Endothelial cell of umbilical vein (primary cell): ENCODE measurements at regions not wholly inside any gene's neighbourhood (a gene's known extent, or its start where the extent isn't known, plus 50 kb on each side); places are given as distances from the start of the nearest gene placed in this dataset.

Source experiments
- BruUV-seq: library from RNA; stranded (reverse); fragments of 400-500 nt; replicated peaks from 2 replicates; lab custom pipeline; 2021; lab: Mats Ljungman, UMichigan
- CTCF ChIA-PET: fragments of 300-600, 350-600 bp; sonication (Branson Sonifier 250); formaldehyde crosslinking; loops from one replicate; lab custom pipeline; 2021; ENCODE audit warnings: antibody characterized with exemption, inconsistent platforms; lab: Charles Lee
- POLR2A ChIA-PET: fragments of 300-600, 350-600 bp; sonication (Branson Sonifier 250); formaldehyde crosslinking; loops from one replicate; lab custom pipeline; 2021; ENCODE audit warnings: antibody characterized with exemption, inconsistent platforms; lab: Charles Lee
- DNase-seq: peaks from one replicate; pipeline ENCODE4 v3.0.0-alpha.2; 2011; ENCODE audit warnings: low read depth, low spot score
- FAIRE-seq: peaks from 2 replicates; lab custom pipeline; 2011; peaks lifted over from hg19 to GRCh38; lab: Jason Lieb, UNC
- H2AFZ ChIP-seq: 2 replicates; pipeline ENCODE4 v1.6.0; 2012; ENCODE audit warnings: low read depth, low read length, control low read depth, inconsistent platforms
- H3K27ac ChIP-seq: 2 replicates; pipeline ENCODE4 v1.5.1; 2011; ENCODE audit warnings: low read depth, mild to moderate bottlenecking, control low read depth, low read length, moderate library complexity; ENCODE audit not compliant: insufficient read depth
- H3K27me3 ChIP-seq, 2 experiments: 2 replicates each; pipeline versions ENCODE4 v1.6.0 to v1.6.1; 2011; ENCODE audit warnings: low read length in 2 of 2, mixed read lengths in 1 of 2; ENCODE audit not compliant: control insufficient read depth in 2 of 2, insufficient read depth in 2 of 2
- H3K36me3 ChIP-seq, 2 experiments: 2 replicates in 1 of 2; 3 replicates in 1 of 2; pipeline ENCODE4 v1.5.1; 2011; ENCODE audit warnings: low read length in 2 of 2, mild to moderate bottlenecking in 1 of 2, moderate library complexity in 1 of 2; ENCODE audit not compliant: control insufficient read depth in 2 of 2, insufficient read depth in 2 of 2; ENCODE audit errors: extremely low read depth in 1 of 2
- H3K4me1 ChIP-seq: 3 replicates; pipeline ENCODE4 v1.5.1; 2011; ENCODE audit warnings: mild to moderate bottlenecking, low read length; ENCODE audit not compliant: control insufficient read depth, insufficient read depth; ENCODE audit errors: extremely low read depth
- H3K4me2 ChIP-seq: 2 replicates; pipeline ENCODE4 v1.6.1; 2011; ENCODE audit warnings: low read length, control low read depth, mixed read lengths; ENCODE audit not compliant: insufficient read depth
- H3K4me3 ChIP-seq, 3 experiments: fragments of 200-600 bp in 1 of 3; sonication (generic), shearing (Covaris generic) in 1 of 3; replicated peaks in 1 of 3; 2 replicates each; pipeline ENCODE4 v1.5.1; 2011 to 2016; ENCODE audit warnings: control low read depth in 3 of 3, low read length in 3 of 3, mild to moderate bottlenecking in 2 of 3, inconsistent platforms in 1 of 3, low read depth in 1 of 3, moderate library complexity in 1 of 3; ENCODE audit not compliant: insufficient read depth in 1 of 3
- H3K79me2 ChIP-seq: 2 replicates; pipeline ENCODE4 v1.6.0; 2012; ENCODE audit warnings: low read length, inconsistent platforms; ENCODE audit not compliant: control insufficient read depth, insufficient read depth
- H3K9ac ChIP-seq: replicated peaks from 2 replicates; pipeline ENCODE3; 2011; ENCODE audit warnings: low read length, control low read depth; ENCODE audit not compliant: insufficient read depth; ENCODE audit errors: extremely low read depth
- H3K9me1 ChIP-seq: replicated peaks from 3 replicates; pipeline ENCODE4 v1.6.0; 2011; ENCODE audit warnings: mild to moderate bottlenecking, low read length; ENCODE audit not compliant: control insufficient read depth, insufficient read depth; ENCODE audit errors: extremely low read depth
- H3K9me3 ChIP-seq: replicated peaks from 2 replicates; pipeline ENCODE4 v1.5.1; 2012; ENCODE audit warnings: low read length, inconsistent platforms; ENCODE audit not compliant: control insufficient read depth, insufficient read depth
- H4K20me1 ChIP-seq: replicated peaks from 2 replicates; pipeline ENCODE3; 2011; ENCODE audit warnings: mild to moderate bottlenecking, low read length; ENCODE audit not compliant: control insufficient read depth, insufficient read depth; ENCODE audit errors: extremely low read depth
- CTCF ChIP-seq, 2 donors: IDR thresholded peaks; 1 replicate in 1 of 2; 2 replicates in 1 of 2; pipeline ENCODE4 v1.5.1; 2011; ENCODE audit warnings: low read length in 2 of 2, mild to moderate bottlenecking in 2 of 2, moderate library complexity in 2 of 2, control low read depth in 1 of 2, inconsistent platforms in 1 of 2, low read depth in 1 of 2; ENCODE audit not compliant: insufficient read depth in 1 of 2; ENCODE audit errors: extremely low read depth in 1 of 2
- EZH2 ChIP-seq: IDR thresholded peaks from 2 replicates; pipeline ENCODE4 v1.6.1; 2012; ENCODE audit warnings: borderline replicate concordance, low read depth, mild to moderate bottlenecking, moderate library complexity, low read length, inconsistent platforms; ENCODE audit not compliant: severe bottlenecking
- FOS ChIP-seq: IDR thresholded peaks from 2 replicates; pipeline ENCODE4 v1.6.1; 2011; ENCODE audit warnings: mild to moderate bottlenecking, low read length, moderate library complexity, borderline replicate concordance; ENCODE audit not compliant: insufficient read depth
- GATA2 ChIP-seq: IDR thresholded peaks from 2 replicates; pipeline ENCODE4 v1.7.0; 2011; ENCODE audit warnings: low read depth, mild to moderate bottlenecking, moderate library complexity, mixed read lengths, low read length; ENCODE audit not compliant: insufficient read length, insufficient read depth
- JUN ChIP-seq: IDR thresholded peaks from 2 replicates; pipeline ENCODE4 v1.6.1; 2011; ENCODE audit warnings: borderline replicate concordance, low read depth; ENCODE audit not compliant: insufficient read length, insufficient read depth
- MAX ChIP-seq: IDR thresholded peaks from 2 replicates; pipeline ENCODE4 v1.6.1; 2011; ENCODE audit not compliant: insufficient read depth, insufficient read length
- MYC ChIP-seq: IDR thresholded peaks from one replicate; pipeline ENCODE4 v1.6.1; 2011; ENCODE audit warnings: mild to moderate bottlenecking, low read depth, low read length
- POLR2A ChIP-seq: IDR thresholded peaks from 2 replicates; pipeline ENCODE4 v1.6.1; 2012; ENCODE audit warnings: low read depth, mild to moderate bottlenecking, control low read depth, low read length
- POLR2AphosphoS5 ChIP-seq: IDR thresholded peaks from 2 replicates; pipeline ENCODE4 v1.6.1; 2012; ENCODE audit warnings: low read depth, mild to moderate bottlenecking, control low read depth, low read length, moderate library complexity; ENCODE audit not compliant: insufficient read depth
- dilution Hi-C: fragments of 300-500 bp; cut with MboI; formaldehyde crosslinking; loops from one replicate; pipeline ENCODE4 v1.15.0; 2019; ENCODE audit warnings: low sequenced_read_pairs; ENCODE audit not compliant: extremely low pct_ligation_motif_present
- intact Hi-C: fragments of 100-400 bp; cut with micrococcal nuclease; formaldehyde crosslinking; loops from one replicate; pipeline ENCODE4 v1.10.0; 2022

- DNase-seq, result no peak
- no peaks in the 10 kb centered on the region for H3K36me3 ChIP-seq
- ChIA-PET POLR2A (no interaction called here), CTCF (no interaction called here)
- H3K9me3 ChIP-seq, result no peaks in the 10 kb centered on the region
- no peaks in the 10 kb centered on the region for H3K27me3 ChIP-seq
- no peak overlapping the region for H3K27ac ChIP-seq
- no peak overlapping the region for H3K4me2 ChIP-seq
- H3K9me1 ChIP-seq, result no peaks in the 10 kb centered on the region
- dilution Hi-C loops (no loop called here), intact Hi-C loops (no loop called here)
- H3K4me1 ChIP-seq, result peaks cover 3% of the 10 kb centered on the region
- FAIRE-seq, result no peak
- no peaks in the 10 kb centered on the region for H4K20me1 ChIP-seq
- H3K79me2 ChIP-seq, result no peaks in the 10 kb centered on the region
- H3K4me3 ChIP-seq, result no peak overlapping the region
- no peak overlapping the region for H3K9ac ChIP-seq
- no peak overlapping the region for H2AFZ ChIP-seq
- BruUV-seq, result no TSS peak
- TF ChIP-seq FOS (no peak), GATA2 (no peak), CTCF (IDR thresholded peaks at IDR 0.05; ENCODE audit: extremely low read depth in 1 of 2, insufficient read depth in 1 of 2, low read depth in 1 of 2, low read length in 2 of 2) (no peak), MYC (no peak), EZH2 (no peak), POLR2AphosphoS5 (no peak), MAX (no peak), JUN (no peak), POLR2A (no peak)
Observed at GRCh38 chr2:217332866-217333265, 473.0 kb upstream of the TNP1 start.
